ENCODE measurements at regions not wholly inside any gene's neighbourhood (a gene's known extent, or its start where the extent isn't known, plus 50 kb on each side); places are given as distances from the start of the nearest gene placed in this dataset.

GRCh38 chr16:86452451-86452850, 57.9 kb upstream of the FOXF1 start:
- WGBS, 2 donors (ENCODE audit: extremely low coverage in 2 of 2, insufficient read length in 2 of 2, insufficient replicate concordance in 1 of 2), result no CpG with 5 or more reads among the region's 2 CpGs
- no peak for DNase-seq (ENCODE audit: low spot score)

DNA sequence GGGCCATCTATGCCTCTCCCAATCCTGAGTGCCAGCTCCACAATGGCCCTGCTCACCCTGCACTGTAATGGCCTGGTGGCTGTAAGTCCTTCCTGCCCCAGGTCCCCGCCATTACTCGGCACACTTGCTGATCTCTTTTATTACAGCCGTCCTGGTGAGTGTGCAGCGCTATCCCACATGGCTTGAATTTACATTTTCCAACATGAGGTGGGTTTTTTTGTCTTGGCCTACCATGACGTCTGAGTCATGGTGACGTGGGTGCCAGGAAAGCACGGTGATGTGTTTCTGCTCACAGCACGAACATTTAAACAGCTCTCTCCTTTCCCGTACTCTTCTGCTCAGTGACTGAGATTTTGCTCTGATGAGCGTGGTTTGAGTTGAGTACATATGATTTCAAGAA, 55.2 kb upstream of the FOXF1 start:
- Histone ChIP-seq H3K27ac (replicated peaks; ENCODE audit: low read length) (no peak overlapping the region), H2AK5ac (ENCODE audit: low read depth, low read length) (no peak overlapping the region), H3K18ac (ENCODE audit: low read length) (no peak overlapping the region), H2BK5ac (ENCODE audit: low read length) (no peak overlapping the region), H3K4ac (ENCODE audit: low read length) (no peak overlapping the region), H2BK12ac (ENCODE audit: low read length) (no peak overlapping the region), H3K4me2 (ENCODE audit: insufficient read depth, low read length, poor library complexity, severe bottlenecking) (no peak overlapping the region), H2BK15ac (ENCODE audit: low read length) (no peak overlapping the region), H3K9ac (ENCODE audit: low read depth, low read length, poor library complexity) (no peak overlapping the region), H4K91ac (ENCODE audit: low read depth, low read length, poor library complexity) (no peak overlapping the region), H3K14ac (ENCODE audit: low read length) (no peak overlapping the region), H3K4me3 (ENCODE audit: low read length in 2 of 2) (no peak overlapping the region), H3K9me3 (replicated peaks in 1 of 2; ENCODE audit: control insufficient read depth in 2 of 2, insufficient read depth in 1 of 2, low read depth in 1 of 2, low read length in 2 of 2) (no peaks in the 10 kb centered on the region), H3K36me3 (replicated peaks in 1 of 2; ENCODE audit: control insufficient read depth in 2 of 2, insufficient read depth in 2 of 2, low read length in 2 of 2) (no peaks in the 10 kb centered on the region), H2BK120ac (ENCODE audit: low read depth, low read length) (no peak overlapping the region), H3K4me1 (ENCODE audit: control insufficient read depth in 2 of 2, insufficient read depth in 1 of 2, low read depth in 1 of 2, low read length in 2 of 2) (no peaks in the 10 kb centered on the region), H2AFZ (ENCODE audit: low read length) (no peak overlapping the region), H3K79me1 (ENCODE audit: low read depth, low read length) (no peaks in the 10 kb centered on the region), H3K27me3 (ENCODE audit: control insufficient read depth in 3 of 3, insufficient read depth in 3 of 3, low read depth in 1 of 3, low read length in 3 of 3) (peaks cover 0 to 29% (median 0%) of the 10 kb centered on the region in 3 experiments), H4K8ac (ENCODE audit: low read depth, low read length) (no peak overlapping the region), H3K23ac (ENCODE audit: low read depth, low read length, poor library complexity) (no peak overlapping the region)
- no peak for DNase-seq (ENCODE audit: low spot score)
- no CpG with 5 or more reads among the region's 10 CpGs for WGBS, 2 donors (ENCODE audit: extremely low coverage in 2 of 2, insufficient read length in 2 of 2, insufficient replicate concordance in 1 of 2)

More at GRCh38 chr16:86452451-86452850, 57.9 kb upstream of the FOXF1 start:
- no peak overlapping the region for H2BK15ac ChIP-seq (ENCODE audit: low read length)
- no peak overlapping the region for H3K27ac ChIP-seq (replicated peaks; ENCODE audit: low read length)
- H3K18ac ChIP-seq (ENCODE audit: low read length), result no peak overlapping the region
- no peak overlapping the region for H3K14ac ChIP-seq (ENCODE audit: low read length)
- no peak overlapping the region for H2BK5ac ChIP-seq (ENCODE audit: low read length)
- no peak overlapping the region for H2BK12ac ChIP-seq (ENCODE audit: low read length)
- no peak overlapping the region for H3K23ac ChIP-seq (ENCODE audit: low read depth, low read length, poor library complexity)
- no peak overlapping the region for H2BK120ac ChIP-seq (ENCODE audit: low read depth, low read length)
- H3K4me3 ChIP-seq (ENCODE audit: low read length in 2 of 2), result no peak overlapping the region
- H3K9ac ChIP-seq (ENCODE audit: low read depth, low read length, poor library complexity), result no peak overlapping the region
- H2AK5ac ChIP-seq (ENCODE audit: low read depth, low read length), result no peak overlapping the region
- no peak overlapping the region for H2AFZ ChIP-seq (ENCODE audit: low read length)
- H4K8ac ChIP-seq (ENCODE audit: low read depth, low read length), result no peak overlapping the region
- H3K4ac ChIP-seq (ENCODE audit: low read length), result no peak overlapping the region
- H4K91ac ChIP-seq (ENCODE audit: low read depth, low read length, poor library complexity), result no peak overlapping the region
- no peak overlapping the region for H3K4me2 ChIP-seq (ENCODE audit: insufficient read depth, low read length, poor library complexity, severe bottlenecking)
- no peaks in the 10 kb centered on the region for H3K4me1 ChIP-seq (ENCODE audit: control insufficient read depth in 2 of 2, insufficient read depth in 1 of 2, low read depth in 1 of 2, low read length in 2 of 2)
- H3K9me3 ChIP-seq (replicated peaks in 1 of 2; ENCODE audit: control insufficient read depth in 2 of 2, insufficient read depth in 1 of 2, low read depth in 1 of 2, low read length in 2 of 2), result no peaks in the 10 kb centered on the region
- H3K79me1 ChIP-seq (ENCODE audit: low read depth, low read length), result no peaks in the 10 kb centered on the region
- H3K36me3 ChIP-seq (replicated peaks in 1 of 2; ENCODE audit: control insufficient read depth in 2 of 2, insufficient read depth in 2 of 2, low read length in 2 of 2), result no peaks in the 10 kb centered on the region
- H3K27me3 ChIP-seq (ENCODE audit: control insufficient read depth in 3 of 3, insufficient read depth in 3 of 3, low read depth in 1 of 3, low read length in 3 of 3), result peaks cover 0 to 35% (median 0%) of the 10 kb centered on the region in 3 experiments

DNA sequence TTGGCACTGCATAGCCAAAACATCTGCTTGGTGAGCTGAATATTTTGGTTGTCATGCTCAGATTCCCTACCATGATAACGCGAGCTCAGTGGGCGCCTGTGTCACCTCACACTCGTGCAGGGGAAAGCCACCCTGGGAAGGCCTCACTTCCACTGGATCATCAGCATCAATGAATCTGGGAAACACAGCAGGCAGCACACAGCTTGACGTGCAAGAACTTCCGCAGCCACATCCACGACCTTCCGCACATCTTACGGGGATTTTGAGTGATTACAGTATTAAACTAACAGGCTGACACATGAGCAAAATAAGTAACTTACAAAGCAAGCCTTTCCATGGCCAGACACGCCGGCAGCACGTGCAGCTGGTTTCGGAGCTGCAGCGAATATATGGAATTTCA, 54.7 kb upstream of the FOXF1 start:
- Histone ChIP-seq H2BK15ac (ENCODE audit: low read length) (no peak overlapping the region), H3K4me3 (ENCODE audit: low read length in 2 of 2) (no peak overlapping the region), H3K79me1 (ENCODE audit: low read depth, low read length) (no peaks in the 10 kb centered on the region), H3K4me2 (ENCODE audit: insufficient read depth, low read length, poor library complexity, severe bottlenecking) (no peak overlapping the region), H3K27me3 (ENCODE audit: control insufficient read depth in 3 of 3, insufficient read depth in 3 of 3, low read depth in 1 of 3, low read length in 3 of 3) (peaks cover 0 to 27% (median 0%) of the 10 kb centered on the region in 3 experiments), H3K23ac (ENCODE audit: low read depth, low read length, poor library complexity) (no peak overlapping the region), H4K91ac (ENCODE audit: low read depth, low read length, poor library complexity) (no peak overlapping the region), H3K18ac (ENCODE audit: low read length) (no peak overlapping the region), H3K4me1 (ENCODE audit: control insufficient read depth in 2 of 2, insufficient read depth in 1 of 2, low read depth in 1 of 2, low read length in 2 of 2) (no peaks in the 10 kb centered on the region), H2AFZ (ENCODE audit: low read length) (no peak overlapping the region), H2AK5ac (ENCODE audit: low read depth, low read length) (no peak overlapping the region), H3K36me3 (replicated peaks in 1 of 2; ENCODE audit: control insufficient read depth in 2 of 2, insufficient read depth in 2 of 2, low read length in 2 of 2) (no peaks in the 10 kb centered on the region), H3K9ac (ENCODE audit: low read depth, low read length, poor library complexity) (no peak overlapping the region), H2BK5ac (ENCODE audit: low read length) (no peak overlapping the region), H2BK120ac (ENCODE audit: low read depth, low read length) (no peak overlapping the region), H4K8ac (ENCODE audit: low read depth, low read length) (no peak overlapping the region), H3K9me3 (replicated peaks in 1 of 2; ENCODE audit: control insufficient read depth in 2 of 2, insufficient read depth in 1 of 2, low read depth in 1 of 2, low read length in 2 of 2) (no peaks in the 10 kb centered on the region), H3K4ac (ENCODE audit: low read length) (no peak overlapping the region), H2BK12ac (ENCODE audit: low read length) (no peak overlapping the region), H3K27ac (replicated peaks; ENCODE audit: low read length) (no peak overlapping the region), H3K14ac (ENCODE audit: low read length) (no peak overlapping the region)
- WGBS, 2 donors (ENCODE audit: extremely low coverage in 2 of 2, insufficient read length in 2 of 2, insufficient replicate concordance in 1 of 2), result no CpG with 5 or more reads among the region's 14 CpGs
- no peak for DNase-seq (ENCODE audit: low spot score)

DNA sequence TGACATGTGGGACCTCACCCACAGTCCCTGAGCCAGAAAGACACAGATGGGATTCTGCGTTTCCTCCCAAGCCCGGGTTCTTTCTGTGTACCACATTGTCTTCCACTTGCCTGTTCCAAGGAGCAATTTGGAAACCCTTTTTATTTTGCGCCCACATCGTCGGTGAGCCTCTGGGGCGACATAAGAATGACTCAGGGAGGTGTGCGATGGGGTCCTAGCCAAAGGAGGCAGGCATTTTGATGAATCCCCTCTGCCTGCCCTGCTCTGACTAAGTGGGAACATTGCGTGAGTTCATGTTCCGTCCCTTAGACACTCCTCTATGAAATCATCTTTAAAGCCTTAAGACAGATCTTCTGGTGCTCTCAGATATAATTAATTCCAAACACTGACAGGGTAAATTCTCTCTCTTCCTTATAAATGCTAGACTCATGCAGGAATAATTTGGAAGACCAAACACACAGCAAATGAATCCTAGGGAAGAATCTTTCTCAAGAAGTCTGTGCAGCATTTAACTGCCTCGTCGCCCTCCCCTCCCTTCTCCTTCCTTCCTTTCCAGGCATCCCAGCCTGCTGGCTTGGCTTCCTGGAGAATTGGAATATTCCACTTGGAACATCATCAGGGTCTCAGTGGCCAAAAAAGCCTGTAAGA, 52.7 kb upstream of the FOXF1 start:
- Histone ChIP-seq H4K91ac (ENCODE audit: low read depth, low read length, poor library complexity) (no peak overlapping the region), H2BK12ac (ENCODE audit: low read length) (no peak overlapping the region), H3K4me2 (ENCODE audit: insufficient read depth, low read length, poor library complexity, severe bottlenecking) (no peak overlapping the region), H3K27ac (replicated peaks; ENCODE audit: low read length) (no peak overlapping the region), H2BK15ac (ENCODE audit: low read length) (no peak overlapping the region), H3K18ac (ENCODE audit: low read length) (no peak overlapping the region), H3K79me1 (ENCODE audit: low read depth, low read length) (no peaks in the 10 kb centered on the region), H3K9ac (ENCODE audit: low read depth, low read length, poor library complexity) (no peak overlapping the region), H3K4me3 (ENCODE audit: low read length in 2 of 2) (no peak overlapping the region), H2BK5ac (ENCODE audit: low read length) (no peak overlapping the region), H3K27me3 (ENCODE audit: control insufficient read depth in 3 of 3, insufficient read depth in 3 of 3, low read depth in 1 of 3, low read length in 3 of 3) (peaks cover 0 to 32% (median 0%) of the 10 kb centered on the region in 3 experiments), H3K23ac (ENCODE audit: low read depth, low read length, poor library complexity) (no peak overlapping the region), H2AFZ (ENCODE audit: low read length) (no peak overlapping the region), H2BK120ac (ENCODE audit: low read depth, low read length) (no peak overlapping the region), H3K4me1 (ENCODE audit: control insufficient read depth in 2 of 2, insufficient read depth in 1 of 2, low read depth in 1 of 2, low read length in 2 of 2) (no peaks in the 10 kb centered on the region), H3K4ac (ENCODE audit: low read length) (no peak overlapping the region), H4K8ac (ENCODE audit: low read depth, low read length) (no peak overlapping the region), H3K36me3 (replicated peaks in 1 of 2; ENCODE audit: control insufficient read depth in 2 of 2, insufficient read depth in 2 of 2, low read length in 2 of 2) (no peaks in the 10 kb centered on the region), H3K9me3 (replicated peaks in 1 of 2; ENCODE audit: control insufficient read depth in 2 of 2, insufficient read depth in 1 of 2, low read depth in 1 of 2, low read length in 2 of 2) (no peaks in the 10 kb centered on the region), H3K14ac (ENCODE audit: low read length) (no peak overlapping the region), H2AK5ac (ENCODE audit: low read depth, low read length) (no peak overlapping the region)
- WGBS, 2 donors (ENCODE audit: extremely low coverage in 2 of 2, insufficient read length in 2 of 2, insufficient replicate concordance in 1 of 2), result no CpG with 5 or more reads among the region's 11 CpGs
- DNase-seq (ENCODE audit: low spot score), result no peak
